ENCODE measurements at regions not wholly inside any gene's neighbourhood (a gene's known extent, or its start where the extent isn't known, plus 50 kb on each side); places are given as distances from the start of the nearest gene placed in this dataset.

- H3K4me3 Mint-ChIP-seq (ENCODE audit: unreplicated experiment) = no peak overlapping the region
- H3K27me3 ChIP-seq (replicated peaks; ENCODE audit: control insufficient read depth, insufficient read depth, low read length) = no peaks in the 10 kb centered on the region
- CTCF ChIA-PET = no interaction called here
- BruUV-seq (replicated peaks) = no TSS peak
- no peak overlapping the region for H3K4me3 ChIP-seq (ENCODE audit: low read depth, low read length)
- H3K27me3 Mint-ChIP-seq (ENCODE audit: insufficient read depth, unreplicated experiment) = no peaks in the 10 kb centered on the region
- DNase-seq = no peak
- H3K4me1 ChIP-seq = peaks cover 13% of the 10 kb centered on the region
- H3K9me3 ChIP-seq = no peaks in the 10 kb centered on the region
- POLR2A ChIA-PET = no interaction called here
- H3K4me1 Mint-ChIP-seq (ENCODE audit: low read depth, unreplicated experiment) = no peaks in the 10 kb centered on the region
- no peaks in the 10 kb centered on the region for H3K36me3 Mint-ChIP-seq (ENCODE audit: insufficient read depth, unreplicated experiment)
- no peaks in the 10 kb centered on the region for H3K36me3 ChIP-seq (ENCODE audit: control insufficient read depth, insufficient read depth, low read length)
- no peaks in the 10 kb centered on the region for H3K9me3 Mint-ChIP-seq (ENCODE audit: unreplicated experiment)
- intact Hi-C loops (cut with micrococcal nuclease; ENCODE audit: unreplicated experiment) = no loop called here
- no peak for TF ChIP-seq CTCF (IDR thresholded peaks at IDR 0.05; ENCODE audit: insufficient read depth in 1 of 2, low read depth in 1 of 2, low read length in 1 of 2, severe bottlenecking in 1 of 2, unreplicated experiment in 1 of 2)
- H3K27ac Mint-ChIP-seq (ENCODE audit: unreplicated experiment) = no peak overlapping the region
Measured at GRCh38 chr4:177718514-177718913, 276.3 kb upstream of the AGA start.

GRCh38 chr4:177726111-177726510 lies 283.9 kb upstream of the AGA start:
- Histone ChIP-seq H3K36me3 (ENCODE audit: control insufficient read depth, insufficient read depth, low read length) (no peaks in the 10 kb centered on the region), H3K9me3 (no peaks in the 10 kb centered on the region), H3K4me1 (peaks cover 13% of the 10 kb centered on the region), H3K27me3 (replicated peaks; ENCODE audit: control insufficient read depth, insufficient read depth, low read length) (no peaks in the 10 kb centered on the region), H3K4me3 (ENCODE audit: low read depth, low read length) (no peak overlapping the region)
- Mint-ChIP-seq H3K36me3 (ENCODE audit: insufficient read depth, unreplicated experiment) (no peaks in the 10 kb centered on the region), H3K4me3 (ENCODE audit: unreplicated experiment) (no peak overlapping the region), H3K9me3 (ENCODE audit: unreplicated experiment) (no peaks in the 10 kb centered on the region), H3K27me3 (ENCODE audit: insufficient read depth, unreplicated experiment) (no peaks in the 10 kb centered on the region), H3K4me1 (ENCODE audit: low read depth, unreplicated experiment) (no peaks in the 10 kb centered on the region), H3K27ac (ENCODE audit: unreplicated experiment) (no peak overlapping the region)
- intact Hi-C loops (cut with micrococcal nuclease; ENCODE audit: unreplicated experiment) = no loop called here
- CTCF ChIA-PET = no interaction called here
- BruUV-seq (replicated peaks) = no TSS peak
- TF ChIP-seq CTCF (IDR thresholded peaks at IDR 0.05; ENCODE audit: insufficient read depth in 1 of 2, low read depth in 1 of 2, low read length in 1 of 2, severe bottlenecking in 1 of 2, unreplicated experiment in 1 of 2) = no peak
- POLR2A ChIA-PET = no interaction called here
- DNase-seq = no peak

GRCh38 chr4:177728361-177729152 lies 286.3 kb upstream of the AGA start:
- Histone ChIP-seq H3K4me3 (ENCODE audit: low read depth, low read length) (no peak overlapping the region), H3K36me3 (ENCODE audit: control insufficient read depth, insufficient read depth, low read length) (no peaks in the 10 kb centered on the region), H3K9me3 (no peaks in the 10 kb centered on the region), H3K27me3 (replicated peaks; ENCODE audit: control insufficient read depth, insufficient read depth, low read length) (no peaks in the 10 kb centered on the region), H3K4me1 (no peaks in the 10 kb centered on the region)
- Mint-ChIP-seq H3K36me3 (ENCODE audit: insufficient read depth, unreplicated experiment) (no peaks in the 10 kb centered on the region), H3K4me3 (ENCODE audit: unreplicated experiment) (no peak overlapping the region), H3K27me3 (ENCODE audit: insufficient read depth, unreplicated experiment) (no peaks in the 10 kb centered on the region), H3K4me1 (ENCODE audit: low read depth, unreplicated experiment) (no peaks in the 10 kb centered on the region), H3K27ac (ENCODE audit: unreplicated experiment) (no peak overlapping the region), H3K9me3 (ENCODE audit: unreplicated experiment) (no peaks in the 10 kb centered on the region)
- BruUV-seq (replicated peaks) = no TSS peak
- ChIA-PET CTCF (interaction anchor here (0.6 to 0.8 kb wide), 2 partner anchors 102 to 122 kb away, joined by 3 to 8 read pairs; no protein-coding TSS in a partner anchor), POLR2A (no interaction called here)
- DNase-seq = peak; percentile 2 to 51
- TF ChIP-seq CTCF (IDR thresholded peaks at IDR 0.05; ENCODE audit: insufficient read depth in 1 of 2, low read depth in 1 of 2, low read length in 1 of 2, severe bottlenecking in 1 of 2, unreplicated experiment in 1 of 2) = no peak
- intact Hi-C loops (cut with micrococcal nuclease; ENCODE audit: unreplicated experiment) = no loop called here

Measured in Caco-2 (cell line).